ENCODE measurements at regions not wholly inside any gene's neighbourhood (a gene's known extent, or its start where the extent isn't known, plus 50 kb on each side); places are given as distances from the start of the nearest gene placed in this dataset.

DNA sequence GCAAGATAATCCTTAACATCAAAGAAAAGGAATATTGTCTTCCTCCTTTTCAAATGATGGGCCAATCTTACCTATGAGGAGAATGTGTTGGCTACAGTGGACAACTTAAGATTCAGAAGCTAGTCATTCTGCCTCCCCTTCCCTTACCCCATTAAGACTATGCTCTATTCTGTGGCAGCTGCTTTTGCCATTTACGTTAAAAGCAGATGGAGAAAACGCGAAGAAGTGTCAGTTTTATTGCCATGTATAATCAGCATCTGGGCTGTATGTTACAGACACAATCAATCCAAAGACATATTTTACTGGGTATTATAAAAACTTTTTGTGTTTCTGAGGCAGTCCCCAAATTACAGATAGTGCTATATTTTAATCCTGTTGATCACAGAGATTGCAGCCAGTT is 196.1 kb upstream of the PACRGL start:
- no peak overlapping the region for H3K27ac ChIP-seq
- no peak overlapping the region for H3K9ac ChIP-seq
- no peak overlapping the region for H3K4me2 ChIP-seq
- H3K27me3 ChIP-seq (ENCODE audit: insufficient read depth, low read depth): no peaks in the 10 kb centered on the region
- TF ChIP-seq, protein P1, sequence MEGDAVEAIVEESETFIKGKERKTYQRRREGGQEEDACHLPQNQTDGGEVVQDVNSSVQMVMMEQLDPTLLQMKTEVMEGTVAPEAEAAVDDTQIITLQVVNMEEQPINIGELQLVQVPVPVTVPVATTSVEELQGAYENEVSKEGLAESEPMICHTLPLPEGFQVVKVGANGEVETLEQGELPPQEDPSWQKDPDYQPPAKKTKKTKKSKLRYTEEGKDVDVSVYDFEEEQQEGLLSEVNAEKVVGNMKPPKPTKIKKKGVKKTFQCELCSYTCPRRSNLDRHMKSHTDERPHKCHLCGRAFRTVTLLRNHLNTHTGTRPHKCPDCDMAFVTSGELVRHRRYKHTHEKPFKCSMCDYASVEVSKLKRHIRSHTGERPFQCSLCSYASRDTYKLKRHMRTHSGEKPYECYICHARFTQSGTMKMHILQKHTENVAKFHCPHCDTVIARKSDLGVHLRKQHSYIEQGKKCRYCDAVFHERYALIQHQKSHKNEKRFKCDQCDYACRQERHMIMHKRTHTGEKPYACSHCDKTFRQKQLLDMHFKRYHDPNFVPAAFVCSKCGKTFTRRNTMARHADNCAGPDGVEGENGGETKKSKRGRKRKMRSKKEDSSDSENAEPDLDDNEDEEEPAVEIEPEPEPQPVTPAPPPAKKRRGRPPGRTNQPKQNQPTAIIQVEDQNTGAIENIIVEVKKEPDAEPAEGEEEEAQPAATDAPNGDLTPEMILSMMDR (conservative IDR thresholded peaks at IDR 0.05; ENCODE audit: low read depth, low read length): no peak
- H2AFZ ChIP-seq (ENCODE audit: low read depth): no peak overlapping the region
- H3K4me1 ChIP-seq (ENCODE audit: low read depth, poor library complexity, severe bottlenecking): no peaks in the 10 kb centered on the region
- no peak overlapping the region for H3K4me3 ChIP-seq (IDR thresholded peaks at IDR 0.05; ENCODE audit: insufficient read depth, low read depth, low read length)
- H3K79me2 ChIP-seq (ENCODE audit: insufficient read depth, low read depth): no peaks in the 10 kb centered on the region
- H4K20me1 ChIP-seq (ENCODE audit: insufficient read depth): no peaks in the 10 kb centered on the region
- H3K36me3 ChIP-seq (ENCODE audit: insufficient read depth): no peaks in the 10 kb centered on the region

DNA sequence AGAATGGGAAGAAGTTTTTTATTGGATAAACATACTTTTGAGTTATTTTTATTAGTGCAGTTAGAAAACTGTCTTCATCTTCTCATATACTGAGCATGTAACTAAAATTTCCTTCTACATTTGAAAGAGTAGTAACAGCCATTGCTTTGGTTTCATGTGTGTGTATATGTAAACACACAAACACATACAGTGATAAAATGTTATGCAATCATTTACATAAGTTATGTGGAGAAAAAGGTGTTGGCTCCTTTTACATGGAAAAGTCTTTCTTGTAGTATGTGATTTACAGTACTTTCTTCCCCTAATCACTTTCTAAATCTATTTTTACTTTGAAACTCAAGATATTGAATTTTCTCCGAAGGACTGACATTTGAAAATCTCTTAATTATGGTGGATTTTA is 194.3 kb upstream of the PACRGL start:
- TF ChIP-seq, protein P1 (conservative IDR thresholded peaks at IDR 0.05; ENCODE audit: low read depth, low read length): no peak
- no peak overlapping the region for H3K9ac ChIP-seq
- no peak overlapping the region for H3K4me2 ChIP-seq
- H2AFZ ChIP-seq (ENCODE audit: low read depth): no peak overlapping the region
- H3K4me3 ChIP-seq (IDR thresholded peaks at IDR 0.05; ENCODE audit: insufficient read depth, low read depth, low read length): no peak overlapping the region
- H4K20me1 ChIP-seq (ENCODE audit: insufficient read depth): no peaks in the 10 kb centered on the region
- no peaks in the 10 kb centered on the region for H3K79me2 ChIP-seq (ENCODE audit: insufficient read depth, low read depth)
- no peaks in the 10 kb centered on the region for H3K4me1 ChIP-seq (ENCODE audit: low read depth, poor library complexity, severe bottlenecking)
- no peaks in the 10 kb centered on the region for H3K27me3 ChIP-seq (ENCODE audit: insufficient read depth, low read depth)
- H3K36me3 ChIP-seq (ENCODE audit: insufficient read depth): no peaks in the 10 kb centered on the region
- no peak overlapping the region for H3K27ac ChIP-seq

DNA sequence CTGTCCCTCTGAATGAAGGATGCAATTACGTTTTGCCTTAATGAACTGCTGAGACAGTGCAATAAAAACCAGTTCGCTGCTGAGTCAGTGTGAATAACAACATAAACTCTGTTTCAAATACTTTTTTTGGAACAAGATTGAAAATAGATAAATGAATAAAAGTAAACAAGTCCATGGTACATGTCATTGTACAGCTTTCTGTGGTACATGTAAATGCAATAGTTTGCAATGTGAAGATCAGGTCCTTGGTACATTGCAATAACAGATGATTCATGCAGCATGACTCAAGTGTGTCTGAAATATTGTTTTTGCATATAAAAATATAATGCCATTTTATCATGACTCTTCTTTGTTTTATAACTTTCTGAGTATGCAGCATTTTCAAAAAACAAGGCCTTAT is 193.4 kb upstream of the PACRGL start:
- Histone ChIP-seq H3K79me2 (ENCODE audit: insufficient read depth, low read depth) (no peaks in the 10 kb centered on the region), H3K4me2 (no peak overlapping the region), H3K36me3 (ENCODE audit: insufficient read depth) (no peaks in the 10 kb centered on the region), H3K27me3 (ENCODE audit: insufficient read depth, low read depth) (no peaks in the 10 kb centered on the region), H3K4me1 (ENCODE audit: low read depth, poor library complexity, severe bottlenecking) (no peaks in the 10 kb centered on the region), H3K4me3 (IDR thresholded peaks at IDR 0.05; ENCODE audit: insufficient read depth, low read depth, low read length) (no peak overlapping the region), H3K27ac (no peak overlapping the region), H2AFZ (ENCODE audit: low read depth) (no peak overlapping the region), H4K20me1 (ENCODE audit: insufficient read depth) (no peaks in the 10 kb centered on the region), H3K9ac (no peak overlapping the region)
- TF ChIP-seq, protein P1 (conservative IDR thresholded peaks at IDR 0.05; ENCODE audit: low read depth, low read length): no peak

DNA sequence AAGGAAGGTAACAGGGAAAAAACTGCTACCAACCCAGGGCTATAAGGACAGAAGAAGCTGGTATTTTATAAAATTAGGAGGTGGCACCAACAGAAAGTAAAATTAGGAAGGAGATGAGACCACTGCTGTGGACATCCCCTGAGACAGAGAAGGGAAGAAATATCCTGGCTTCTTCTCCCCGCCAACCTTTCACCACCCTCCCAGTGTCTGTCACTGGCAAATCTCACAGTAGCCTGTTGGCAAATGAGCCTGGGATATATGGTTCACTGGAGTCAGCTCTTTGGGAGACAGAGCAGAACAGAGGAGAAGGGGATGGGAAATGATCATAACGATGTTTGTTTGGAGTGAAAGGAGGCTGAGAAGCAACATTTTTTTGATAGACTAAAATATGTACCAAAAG is 190.9 kb upstream of the PACRGL start:
- Histone ChIP-seq H3K27me3 (ENCODE audit: insufficient read depth, low read depth) (no peaks in the 10 kb centered on the region), H3K4me2 (no peak overlapping the region), H3K4me1 (ENCODE audit: low read depth, poor library complexity, severe bottlenecking) (no peaks in the 10 kb centered on the region), H3K36me3 (ENCODE audit: insufficient read depth) (no peaks in the 10 kb centered on the region), H4K20me1 (ENCODE audit: insufficient read depth) (no peaks in the 10 kb centered on the region), H3K9ac (no peak overlapping the region), H3K79me2 (ENCODE audit: insufficient read depth, low read depth) (no peaks in the 10 kb centered on the region), H3K27ac (no peak overlapping the region), H3K4me3 (IDR thresholded peaks at IDR 0.05; ENCODE audit: insufficient read depth, low read depth, low read length) (no peak overlapping the region), H2AFZ (ENCODE audit: low read depth) (no peak overlapping the region)
- TF ChIP-seq, protein P1 (conservative IDR thresholded peaks at IDR 0.05; ENCODE audit: low read depth, low read length): no peak
